Heart left ventricle (tissue), 16 donors: ENCODE measurements at regions not wholly inside any gene's neighbourhood (a gene's known extent, or its start where the extent isn't known, plus 50 kb on each side); places are given as distances from the start of the nearest gene placed in this dataset.

Source experiments
- ATAC-seq, 4 donors: fragments of 200-7000 bp; cut with Tn5 transposase; one replicate each; pipeline ENCODE4 v1.9.1; 2020 to 2022; ENCODE audit warnings: moderate library complexity in 4 of 4, mild to moderate bottlenecking in 3 of 4, moderate number of reproducible peaks in 1 of 4
- DNase-seq, 5 donors: peaks; one replicate each; pipeline ENCODE4 v3.0.0-alpha.2; 2020
- H3K27ac ChIP-seq, 12 donors: fragments of 200-600 bp; sonication (generic) in 4 of 12; one replicate each; pipeline versions ENCODE4 v1.5.0 to v1.8.0; 2016 to 2022; ENCODE audit warnings: mild to moderate bottlenecking in 2 of 12
- H3K27me3 ChIP-seq, 9 donors: fragments of 200-600 bp; sonication (generic) in 2 of 9; one replicate each; pipeline versions ENCODE4 v1.5.1 to v1.8.0; 2016 to 2022; ENCODE audit warnings: mild to moderate bottlenecking in 3 of 9
- H3K36me3 ChIP-seq, 9 donors: fragments of 200-600 bp; sonication (generic) in 2 of 9; one replicate each; pipeline versions ENCODE4 v1.5.0 to v1.8.0; 2018 to 2022; ENCODE audit warnings: mild to moderate bottlenecking in 2 of 9
- H3K4me1 ChIP-seq, 12 donors: fragments of 200-600 bp; sonication (generic) in 4 of 12; one replicate each; pipeline versions ENCODE4 v1.5.0 to v1.8.0; 2016 to 2022; ENCODE audit warnings: mild to moderate bottlenecking in 3 of 12
- H3K4me3 ChIP-seq, 12 donors: fragments of 200-600 bp; sonication (generic) in 4 of 12; one replicate each; pipeline versions ENCODE4 v1.5.0 to v1.8.0; 2017 to 2022; ENCODE audit warnings: mild to moderate bottlenecking in 9 of 12, moderate library complexity in 4 of 12
- H3K9me3 ChIP-seq, 12 donors: fragments of 200-600 bp; sonication (generic) in 4 of 12; one replicate each; pipeline versions ENCODE4 v1.5.0 to v1.8.0; 2016 to 2022; ENCODE audit warnings: mild to moderate bottlenecking in 1 of 12
- POLR2A ChIP-seq, 2 donors: fragments of 450-650 bp; IDR thresholded peaks; one replicate each; pipeline ENCODE4 v1.6.1; 2017; ENCODE audit warnings: antibody characterized with exemption in 2 of 2, mild to moderate bottlenecking in 2 of 2, moderate library complexity in 2 of 2
- WGBS, 4 donors: extraction: QIAGEN DNeasy Blood & Tissue Kit in 2 of 4; methylation state at CpG; one replicate each; pipeline versions ENCODE4 v1.1.5 to v1.1.7; 2013 to 2018; 5-methylcytosine and 5-hydroxymethylcytosine counted together
- intact Hi-C, 10 donors: fragments of 100-400 bp; cut with DNase I; formaldehyde crosslinking; loops; one replicate each; pipeline versions ENCODE4 v1.11.1 to v1.14.2; 2022
- TF ChIP-seq, protein P1 (sequence below), 12 donors: fragments of 200-600 bp; sonication (generic) in 4 of 12; IDR thresholded peaks; one replicate each; pipeline versions ENCODE4 v1.5.0 to v1.8.0; 2018 to 2022; ENCODE audit warnings: antibody characterized with exemption in 12 of 12, mild to moderate bottlenecking in 5 of 12
- donor health status: ischemic (EF 13 %, LVEDD 7.1; RV severe dilation, severe dysfunction).
- donor health status: healthy with polysubstance abuse.
- donor health status: DM: no; HTN: yes; CAD: no.
- donor health status: DM: no; HTN: no; CAD: no.
- donor health status: ischemic (EF 25% LVEDD 6.9; RV normal size, moderate dysfunction).
- donor health status: ischemic (EF 25% LVEDD 5.7; RV mildly dilated, moderate dysfunction).
- donor health status: healthy.
- donor health status: DM: yes; HTN: yes; CAD: no.
- donor health status: ischemic (EF 35%, LVEDD 5.7; RV mildly dilated, moderate dysfunction).
- donor health status: nonischemic (EF 11% LVEDD 7.7; RV severe dilation, severe dysfunction).
- donor health status: DM: yes; HTN: yes; CAD: no.
- donor health status: PGD.
- donor health status: ischemic (EF 29% LVEDD 5.4; RV normal size, mild dysfunction).
- donor health status: nonischemic (EF 23%, LVEDD 6.1; RV moderate dilation, normal function).

GRCh38 chr5:159424123-159424522 is 93.8 kb upstream of the IL12B start:
- DNase-seq (no peak), ATAC-seq (no peak)
- H3K27me3 ChIP-seq: no peaks in the 10 kb centered on the region
- no peak overlapping the region for H3K27ac ChIP-seq
- TF ChIP-seq, protein P1, sequence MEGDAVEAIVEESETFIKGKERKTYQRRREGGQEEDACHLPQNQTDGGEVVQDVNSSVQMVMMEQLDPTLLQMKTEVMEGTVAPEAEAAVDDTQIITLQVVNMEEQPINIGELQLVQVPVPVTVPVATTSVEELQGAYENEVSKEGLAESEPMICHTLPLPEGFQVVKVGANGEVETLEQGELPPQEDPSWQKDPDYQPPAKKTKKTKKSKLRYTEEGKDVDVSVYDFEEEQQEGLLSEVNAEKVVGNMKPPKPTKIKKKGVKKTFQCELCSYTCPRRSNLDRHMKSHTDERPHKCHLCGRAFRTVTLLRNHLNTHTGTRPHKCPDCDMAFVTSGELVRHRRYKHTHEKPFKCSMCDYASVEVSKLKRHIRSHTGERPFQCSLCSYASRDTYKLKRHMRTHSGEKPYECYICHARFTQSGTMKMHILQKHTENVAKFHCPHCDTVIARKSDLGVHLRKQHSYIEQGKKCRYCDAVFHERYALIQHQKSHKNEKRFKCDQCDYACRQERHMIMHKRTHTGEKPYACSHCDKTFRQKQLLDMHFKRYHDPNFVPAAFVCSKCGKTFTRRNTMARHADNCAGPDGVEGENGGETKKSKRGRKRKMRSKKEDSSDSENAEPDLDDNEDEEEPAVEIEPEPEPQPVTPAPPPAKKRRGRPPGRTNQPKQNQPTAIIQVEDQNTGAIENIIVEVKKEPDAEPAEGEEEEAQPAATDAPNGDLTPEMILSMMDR (IDR thresholded peaks at IDR 0.05): no peak
- no peak for TF ChIP-seq POLR2A (IDR thresholded peaks at IDR 0.05)
- peaks cover 0 to 4% (median 0%) of the 10 kb centered on the region in 12 donors for H3K4me1 ChIP-seq
- WGBS, 4 donors: 90 to 94% (median 92%) methylated on average over 6 of the region's 6 CpGs
- no peaks in the 10 kb centered on the region for H3K9me3 ChIP-seq
- intact Hi-C loops: no loop called here
- H3K36me3 ChIP-seq: no peaks in the 10 kb centered on the region
- no peak overlapping the region for H3K4me3 ChIP-seq

DNA sequence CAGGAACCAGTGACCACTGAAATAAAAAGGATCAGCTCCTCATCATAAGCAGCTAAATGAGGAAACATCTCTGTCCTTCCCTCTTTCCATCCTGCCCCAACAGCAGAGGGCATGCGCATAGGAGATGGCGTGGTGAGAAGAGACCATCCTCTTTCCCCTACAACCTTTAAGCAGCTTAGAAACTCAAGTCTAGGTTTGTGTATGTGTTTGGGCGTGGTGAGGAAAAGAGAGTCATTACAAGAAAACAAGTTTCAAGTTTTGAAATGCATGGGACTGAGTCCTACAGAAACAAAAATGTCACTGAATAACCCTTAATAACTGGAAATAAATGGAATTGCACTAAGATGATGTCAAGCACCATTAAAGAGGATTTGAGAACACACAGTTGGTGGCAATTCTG is 96.4 kb upstream of the IL12B start:
- no peaks in the 10 kb centered on the region for H3K27me3 ChIP-seq
- peaks cover 0 to 4% (median 0%) of the 10 kb centered on the region in 12 donors for H3K4me1 ChIP-seq
- 88 to 97% (median 95%) methylated on average over 3 of the region's 3 CpGs for WGBS, 4 donors
- peak overlapping the region in 1 of 12 donors; percentile 4 for H3K27ac ChIP-seq
- DNase-seq: no peak
- TF ChIP-seq, protein P1 (IDR thresholded peaks at IDR 0.05): no peak
- no peak for TF ChIP-seq POLR2A (IDR thresholded peaks at IDR 0.05)
- H3K4me3 ChIP-seq: no peak overlapping the region
- intact Hi-C loops: no loop called here
- ATAC-seq: no peak
- H3K36me3 ChIP-seq: no peaks in the 10 kb centered on the region
- H3K9me3 ChIP-seq: no peaks in the 10 kb centered on the region

DNA sequence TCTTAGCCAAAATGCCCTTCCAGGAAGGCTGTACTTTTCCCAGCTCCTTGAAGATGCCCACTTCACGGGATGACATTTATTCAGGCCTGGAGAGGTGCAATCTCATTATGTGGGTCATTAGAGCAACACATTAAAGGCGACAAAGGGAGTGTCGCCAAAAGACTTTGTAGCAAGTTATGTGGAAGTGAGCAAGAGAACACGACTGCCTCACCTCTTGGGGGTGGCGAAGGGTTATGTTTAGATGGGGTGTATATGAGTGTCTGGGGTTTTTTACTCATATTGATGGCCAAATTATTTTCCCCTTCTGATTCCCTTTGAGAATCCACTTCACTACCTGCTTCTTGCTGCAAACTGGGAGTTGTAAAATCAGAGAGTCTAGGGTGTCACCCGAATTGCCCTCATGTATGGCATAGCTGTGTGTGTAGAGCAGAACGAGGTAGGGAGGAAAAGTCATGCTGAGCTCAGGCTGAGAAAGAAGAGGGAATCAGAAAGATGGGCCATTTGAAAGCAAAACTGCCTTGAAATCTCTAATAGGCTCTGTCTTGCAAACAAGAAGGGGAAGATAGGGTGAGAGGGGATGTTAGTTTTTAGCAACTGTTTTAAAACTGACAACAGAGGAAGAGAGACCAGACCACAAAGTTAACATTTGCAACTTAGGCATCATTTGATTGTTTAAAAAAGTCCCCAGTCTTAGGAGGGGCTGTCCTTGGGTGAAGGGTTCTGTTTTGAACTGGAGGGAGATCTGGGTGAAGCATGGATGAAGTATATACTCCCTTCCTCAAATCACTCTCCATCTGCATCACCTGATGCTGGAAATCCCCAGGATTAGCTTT is 97.1 kb upstream of the IL12B start:
- intact Hi-C loops: no loop called here
- H3K27me3 ChIP-seq: no peaks in the 10 kb centered on the region
- ATAC-seq: no peak
- DNase-seq: no peak
- H3K4me1 ChIP-seq: peaks cover 0 to 4% (median 0%) of the 10 kb centered on the region in 12 donors
- no peak overlapping the region for H3K4me3 ChIP-seq
- WGBS, 4 donors: 74 to 81% (median 78%) methylated on average over 7 of the region's 7 CpGs
- no peaks in the 10 kb centered on the region for H3K36me3 ChIP-seq
- no peak for TF ChIP-seq POLR2A (IDR thresholded peaks at IDR 0.05)
- H3K9me3 ChIP-seq: no peaks in the 10 kb centered on the region
- H3K27ac ChIP-seq: peak overlapping the region in 1 of 12 donors; percentile 4

DNA sequence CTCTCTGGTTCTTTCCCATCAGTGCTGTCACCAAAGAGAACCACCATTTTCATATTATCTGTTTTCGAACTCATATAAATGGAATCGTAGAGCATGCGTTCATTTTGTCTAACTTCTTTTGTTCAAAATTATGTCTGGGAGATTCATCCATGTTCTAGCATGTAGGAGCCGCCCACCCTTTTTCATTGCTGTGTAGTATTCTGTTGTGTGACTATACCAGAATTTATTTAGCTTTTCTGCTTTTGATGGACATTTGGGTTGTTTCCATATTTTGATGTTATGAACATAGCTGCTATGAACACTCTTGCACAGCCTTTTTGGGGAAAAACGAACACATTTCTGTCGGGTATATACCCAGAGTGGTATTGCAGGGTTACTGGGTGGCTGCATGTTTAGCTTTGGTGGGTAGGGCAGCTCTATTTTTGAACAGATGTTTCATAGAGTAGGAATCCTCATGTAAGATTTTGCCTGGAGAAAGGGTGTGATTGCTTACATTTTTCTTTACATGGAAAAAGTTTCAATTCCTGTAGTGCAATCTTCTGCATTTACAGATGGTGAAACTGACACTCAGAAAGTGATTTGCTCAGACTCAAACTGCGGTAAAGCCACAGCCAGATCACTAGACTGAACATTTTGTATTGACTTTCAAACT is 100.2 kb upstream of the IL12B start:
- no peak for TF ChIP-seq POLR2A (IDR thresholded peaks at IDR 0.05)
- TF ChIP-seq, protein P1 (IDR thresholded peaks at IDR 0.05): no peak
- 88 to 94% (median 92%) methylated on average over 7 of the region's 7 CpGs for WGBS, 4 donors
- ATAC-seq (no peak), DNase-seq (no peak)
- no peaks in the 10 kb centered on the region for H3K27me3 ChIP-seq
- H3K4me3 ChIP-seq: no peak overlapping the region
- no peaks in the 10 kb centered on the region for H3K36me3 ChIP-seq
- H3K9me3 ChIP-seq: no peaks in the 10 kb centered on the region
- H3K27ac ChIP-seq: no peak overlapping the region
- intact Hi-C loops: loop anchor here in 3 of 10 donors (10.0 kb wide), 3 partner anchors 96 to 276 kb away; partner anchors contain the start of gene IL12B (in 2 of the 3)
- peaks cover 0 to 4% (median 0%) of the 10 kb centered on the region in 12 donors for H3K4me1 ChIP-seq
